Liver (tissue), 8 donors: ENCODE measurements at regions not wholly inside any gene's neighbourhood (a gene's known extent, or its start where the extent isn't known, plus 50 kb on each side); places are given as distances from the start of the nearest gene placed in this dataset.

ENCODE experiments used
- DNase-seq: peaks from one replicate; pipeline ENCODE4 v3.0.0-alpha.2; 2017; ENCODE audit warnings: low spot score
- H3K27ac ChIP-seq, 2 donors: one replicate each; pipeline ENCODE4 v1.7.0; 2013; ENCODE audit warnings: inconsistent platforms in 2 of 2, low read length in 2 of 2, control low read depth in 1 of 2, low read depth in 1 of 2, mild to moderate bottlenecking in 1 of 2
- H3K27me3 ChIP-seq, 4 donors: one replicate each; pipeline versions ENCODE4 v1.6.1 to v1.7.0; 2013; ENCODE audit warnings: low read length in 3 of 4, inconsistent platforms in 1 of 4, mild to moderate bottlenecking in 1 of 4, moderate library complexity in 1 of 4; ENCODE audit not compliant: control insufficient read depth in 4 of 4, insufficient read depth in 4 of 4
- H3K36me3 ChIP-seq, 4 donors: one replicate each; pipeline versions ENCODE4 v1.6.1 to v1.7.0; 2013; ENCODE audit warnings: low read length in 3 of 4, mild to moderate bottlenecking in 3 of 4, low read depth in 1 of 4, moderate library complexity in 1 of 4; ENCODE audit not compliant: control insufficient read depth in 4 of 4, insufficient read depth in 3 of 4
- H3K4me1 ChIP-seq, 4 donors: one replicate each; pipeline versions ENCODE4 v1.6.1 to v1.7.0; 2013; ENCODE audit warnings: low read length in 3 of 4, mild to moderate bottlenecking in 3 of 4, moderate library complexity in 1 of 4; ENCODE audit not compliant: control insufficient read depth in 4 of 4, insufficient read depth in 4 of 4
- H3K4me3 ChIP-seq, 3 donors: one replicate each; pipeline versions ENCODE4 v1.6.1 to v1.7.0; 2013; ENCODE audit warnings: low read length in 3 of 3, control low read depth in 1 of 3, low read depth in 1 of 3, mild to moderate bottlenecking in 1 of 3
- H3K9ac ChIP-seq, 2 donors: one replicate each; pipeline ENCODE4 v1.7.0; 2013; ENCODE audit warnings: low read length in 2 of 2, mild to moderate bottlenecking in 2 of 2, moderate library complexity in 2 of 2, control low read depth in 1 of 2, low read depth in 1 of 2
- H3K9me3 ChIP-seq, 4 donors: one replicate each; pipeline versions ENCODE4 v1.6.1 to v1.7.0; 2013; ENCODE audit warnings: low read length in 3 of 4; ENCODE audit not compliant: control insufficient read depth in 4 of 4
- ATF3 ChIP-seq: IDR thresholded peaks from 2 replicates; pipeline ENCODE4 v1.6.1; 2016; ENCODE audit warnings: antibody characterized with exemption
- CTCF ChIP-seq: fragments of 150-350 bp; IDR thresholded peaks from 2 replicates; pipeline ENCODE4 v1.5.1; 2017; ENCODE audit warnings: improper control_type of control experiment, low read depth, low read length; ENCODE audit not compliant: missing input control
- EGR1 ChIP-seq, 2 donors: IDR thresholded peaks; 2 replicates each; pipeline ENCODE4 v1.6.1; 2016 to 2018; ENCODE audit warnings: antibody characterized with exemption in 2 of 2, low read depth in 2 of 2
- FOXA1 ChIP-seq: IDR thresholded peaks from 2 replicates; pipeline ENCODE4 v1.6.1; 2016; ENCODE audit warnings: antibody characterized with exemption
- FOXA2 ChIP-seq: IDR thresholded peaks from 2 replicates; pipeline ENCODE4 v1.6.1; 2016; ENCODE audit warnings: antibody characterized with exemption
- HNF4A ChIP-seq, 2 donors: conservative IDR thresholded peaks; 2 replicates each; pipeline ENCODE4 v1.6.1; 2016; ENCODE audit warnings: antibody characterized with exemption in 2 of 2, mild to moderate bottlenecking in 2 of 2
- HNF4G ChIP-seq: IDR thresholded peaks from 2 replicates; pipeline ENCODE4 v1.6.1; 2016; ENCODE audit warnings: antibody characterized with exemption
- JUND ChIP-seq, 2 donors: IDR thresholded peaks; 2 replicates each; pipeline ENCODE4 v1.6.1; 2016; ENCODE audit warnings: antibody characterized with exemption in 2 of 2
- NR2F2 ChIP-seq: IDR thresholded peaks from 2 replicates; pipeline ENCODE4 v1.6.1; 2016; ENCODE audit warnings: antibody characterized with exemption
- RAD21 ChIP-seq, 2 donors: IDR thresholded peaks; 2 replicates each; pipeline ENCODE4 v1.6.1; 2016; ENCODE audit warnings: antibody characterized with exemption in 2 of 2, mild to moderate bottlenecking in 2 of 2
- REST ChIP-seq: IDR thresholded peaks from 2 replicates; pipeline ENCODE4 v1.6.1; 2016; ENCODE audit warnings: antibody characterized with exemption, mild to moderate bottlenecking
- RXRA ChIP-seq, 2 donors: IDR thresholded peaks; 2 replicates each; pipeline ENCODE4 v1.6.1; 2017 to 2018; ENCODE audit warnings: antibody characterized with exemption in 2 of 2, mild to moderate bottlenecking in 1 of 2
- SP1 ChIP-seq: IDR thresholded peaks from 2 replicates; pipeline ENCODE4 v1.6.1; 2018; ENCODE audit warnings: antibody characterized with exemption, mild to moderate bottlenecking
- TAF1 ChIP-seq: conservative IDR thresholded peaks from 2 replicates; pipeline ENCODE4 v1.6.1; 2016; ENCODE audit warnings: antibody characterized with exemption, mild to moderate bottlenecking
- YY1 ChIP-seq: IDR thresholded peaks from 2 replicates; pipeline ENCODE4 v1.6.1; 2016; ENCODE audit warnings: antibody characterized with exemption, mild to moderate bottlenecking
- WGBS: extraction: QIAGEN DNeasy Blood & Tissue Kit; methylation state at CpG from one replicate; pipeline ENCODE4 v1.1.7; 2013; 5-methylcytosine and 5-hydroxymethylcytosine counted together
- TF ChIP-seq, protein P1 (sequence below): IDR thresholded peaks from 2 replicates; pipeline ENCODE4 v1.6.1; 2016; ENCODE audit warnings: antibody characterized with exemption
- TF ChIP-seq, protein P2 (sequence below): IDR thresholded peaks from 2 replicates; pipeline ENCODE4 v1.6.1; 2016; ENCODE audit warnings: antibody characterized with exemption
- donor health status: healthy.
- donor health status: healthy.
- donor health status: healthy.
- donor health status: healthy.
- donor health status: healthy.

GRCh38 chr3:5576277-5577011 lies 388.9 kb downstream of the EDEM1 start:
- Histone ChIP-seq H3K9ac (no peak overlapping the region), H3K4me1 (no peaks in the 10 kb centered on the region), H3K36me3 (no peaks in the 10 kb centered on the region), H3K9me3 (no peaks in the 10 kb centered on the region), H3K4me3 (no peak overlapping the region), H3K27ac (no peak overlapping the region), H3K27me3 (peaks cover 0 to 6% (median 0%) of the 10 kb centered on the region in 4 donors)
- TF ChIP-seq YY1 (no peak), ATF3 (no peak), TAF1 (no peak), RXRA (IDR thresholded peaks at IDR 0.05) (no peak), JUND (IDR thresholded peaks at IDR 0.05) (no peak), HNF4G (no peak), HNF4A (conservative IDR thresholded peaks at IDR 0.05) (no peak), REST (no peak), SP1 (no peak), FOXA1 (no peak), NR2F2 (no peak), RAD21 (IDR thresholded peaks at IDR 0.05) (no peak), EGR1 (IDR thresholded peaks at IDR 0.05; ENCODE audit: low read depth in 2 of 2) (no peak)
- TF ChIP-seq, protein P1, sequence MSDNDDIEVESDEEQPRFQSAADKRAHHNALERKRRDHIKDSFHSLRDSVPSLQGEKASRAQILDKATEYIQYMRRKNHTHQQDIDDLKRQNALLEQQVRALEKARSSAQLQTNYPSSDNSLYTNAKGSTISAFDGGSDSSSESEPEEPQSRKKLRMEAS = no peak
- TF ChIP-seq, protein P2, sequence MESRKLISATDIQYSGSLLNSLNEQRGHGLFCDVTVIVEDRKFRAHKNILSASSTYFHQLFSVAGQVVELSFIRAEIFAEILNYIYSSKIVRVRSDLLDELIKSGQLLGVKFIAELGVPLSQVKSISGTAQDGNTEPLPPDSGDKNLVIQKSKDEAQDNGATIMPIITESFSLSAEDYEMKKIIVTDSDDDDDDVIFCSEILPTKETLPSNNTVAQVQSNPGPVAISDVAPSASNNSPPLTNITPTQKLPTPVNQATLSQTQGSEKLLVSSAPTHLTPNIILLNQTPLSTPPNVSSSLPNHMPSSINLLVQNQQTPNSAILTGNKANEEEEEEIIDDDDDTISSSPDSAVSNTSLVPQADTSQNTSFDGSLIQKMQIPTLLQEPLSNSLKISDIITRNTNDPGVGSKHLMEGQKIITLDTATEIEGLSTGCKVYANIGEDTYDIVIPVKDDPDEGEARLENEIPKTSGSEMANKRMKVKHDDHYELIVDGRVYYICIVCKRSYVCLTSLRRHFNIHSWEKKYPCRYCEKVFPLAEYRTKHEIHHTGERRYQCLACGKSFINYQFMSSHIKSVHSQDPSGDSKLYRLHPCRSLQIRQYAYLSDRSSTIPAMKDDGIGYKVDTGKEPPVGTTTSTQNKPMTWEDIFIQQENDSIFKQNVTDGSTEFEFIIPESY = no peak
- 65% methylated on average over 7 of the region's 7 CpGs for WGBS
- DNase-seq = no peak

DNA sequence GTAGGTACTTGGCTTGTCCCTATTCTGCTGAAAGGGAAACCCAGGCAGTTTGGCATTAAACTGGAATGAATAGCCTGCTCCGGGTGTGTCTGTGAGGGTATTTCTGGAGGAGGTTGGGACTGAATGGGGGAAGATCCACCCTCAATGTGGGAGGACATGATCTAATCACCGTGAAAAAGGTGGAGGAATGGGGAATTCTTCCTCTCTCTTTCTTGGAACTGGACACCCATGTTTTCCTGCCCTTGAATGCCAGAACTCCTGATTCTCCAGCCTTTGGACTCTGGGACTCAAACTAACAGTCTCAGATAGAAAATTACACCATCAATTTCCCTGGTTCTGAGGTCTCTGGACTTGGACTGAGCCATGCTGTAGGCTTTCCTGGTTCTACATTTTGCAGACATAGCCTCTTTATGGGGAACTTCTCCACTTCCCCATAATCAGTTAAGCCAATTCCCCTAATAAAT lies 391.7 kb downstream of the EDEM1 start:
- no peak overlapping the region for H3K9ac ChIP-seq
- H3K27ac ChIP-seq = no peak overlapping the region
- H3K9me3 ChIP-seq = no peaks in the 10 kb centered on the region
- H3K36me3 ChIP-seq = no peaks in the 10 kb centered on the region
- H3K4me1 ChIP-seq = no peaks in the 10 kb centered on the region
- peaks cover 0 to 6% (median 0%) of the 10 kb centered on the region in 4 donors for H3K27me3 ChIP-seq
- no peak for DNase-seq
- WGBS = 65% methylated on average over 2 of the region's 2 CpGs
- H3K4me3 ChIP-seq = no peak overlapping the region
- TF ChIP-seq RXRA (IDR thresholded peaks at IDR 0.05) (no peak), NR2F2 (no peak), YY1 (no peak), TAF1 (no peak), SP1 (no peak), FOXA2 (no peak), CTCF (no peak), REST (no peak), RAD21 (IDR thresholded peaks at IDR 0.05) (no peak), HNF4A (conservative IDR thresholded peaks at IDR 0.05) (no peak), FOXA1 (no peak), HNF4G (no peak), JUND (IDR thresholded peaks at IDR 0.05) (no peak)
- TF ChIP-seq, protein P2 = no peak
